ENCODE measurements at regions not wholly inside any gene's neighbourhood (a gene's known extent, or its start where the extent isn't known, plus 50 kb on each side); places are given as distances from the start of the nearest gene placed in this dataset.

DNA sequence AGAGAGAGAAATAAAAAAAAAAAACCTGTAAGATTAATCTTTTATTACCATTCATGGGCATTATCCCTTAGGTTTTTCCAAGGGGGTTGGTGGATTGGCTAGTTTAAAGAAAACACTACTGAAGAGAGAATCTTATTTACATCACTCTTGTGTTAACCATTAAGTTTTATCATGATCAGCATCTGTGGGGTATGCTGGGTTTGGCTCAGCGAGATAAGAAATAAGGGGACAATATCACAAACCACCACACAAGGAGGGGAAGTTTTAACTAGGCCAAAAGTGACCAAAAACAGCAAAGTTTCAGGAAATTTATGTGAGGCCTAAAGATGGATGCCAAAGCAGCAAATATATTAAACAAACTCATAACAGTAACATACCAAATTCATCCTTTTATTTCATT is 548.6 kb downstream of the SLC16A7 start:
- TF ChIP-seq, protein P1, sequence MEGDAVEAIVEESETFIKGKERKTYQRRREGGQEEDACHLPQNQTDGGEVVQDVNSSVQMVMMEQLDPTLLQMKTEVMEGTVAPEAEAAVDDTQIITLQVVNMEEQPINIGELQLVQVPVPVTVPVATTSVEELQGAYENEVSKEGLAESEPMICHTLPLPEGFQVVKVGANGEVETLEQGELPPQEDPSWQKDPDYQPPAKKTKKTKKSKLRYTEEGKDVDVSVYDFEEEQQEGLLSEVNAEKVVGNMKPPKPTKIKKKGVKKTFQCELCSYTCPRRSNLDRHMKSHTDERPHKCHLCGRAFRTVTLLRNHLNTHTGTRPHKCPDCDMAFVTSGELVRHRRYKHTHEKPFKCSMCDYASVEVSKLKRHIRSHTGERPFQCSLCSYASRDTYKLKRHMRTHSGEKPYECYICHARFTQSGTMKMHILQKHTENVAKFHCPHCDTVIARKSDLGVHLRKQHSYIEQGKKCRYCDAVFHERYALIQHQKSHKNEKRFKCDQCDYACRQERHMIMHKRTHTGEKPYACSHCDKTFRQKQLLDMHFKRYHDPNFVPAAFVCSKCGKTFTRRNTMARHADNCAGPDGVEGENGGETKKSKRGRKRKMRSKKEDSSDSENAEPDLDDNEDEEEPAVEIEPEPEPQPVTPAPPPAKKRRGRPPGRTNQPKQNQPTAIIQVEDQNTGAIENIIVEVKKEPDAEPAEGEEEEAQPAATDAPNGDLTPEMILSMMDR (IDR thresholded peaks at IDR 0.05; ENCODE audit: low read depth, low read length), result no peak
- TF ChIP-seq EZH2phosphoT487 (IDR thresholded peaks at IDR 0.05; ENCODE audit: low read depth), result no peak

All from OCI-LY3 (cell line).